ENCODE measurements at regions not wholly inside any gene's neighbourhood (a gene's known extent, or its start where the extent isn't known, plus 50 kb on each side); places are given as distances from the start of the nearest gene placed in this dataset.
A peak's percentile ranks its signal among the peaks of the same experiment; 100 is the strongest.

GRCh38 chr2:111618226-111618977, 265.6 kb downstream of the ANAPC1 start:
- no peaks in the 10 kb centered on the region for H3K9me3 Mint-ChIP-seq (ENCODE audit: low read depth, unreplicated experiment)
- TF ChIP-seq CTCF (IDR thresholded peaks at IDR 0.05; ENCODE audit: unreplicated experiment) = no peak
- H3K36me3 Mint-ChIP-seq (ENCODE audit: insufficient read depth, unreplicated experiment) = peaks cover 4% of the 10 kb centered on the region
- H3K27me3 Mint-ChIP-seq (ENCODE audit: unreplicated experiment) = no peaks in the 10 kb centered on the region
- peaks cover 56% of the 10 kb centered on the region for H3K4me1 Mint-ChIP-seq (ENCODE audit: low read depth, unreplicated experiment)
- no peak overlapping the region for H3K4me3 Mint-ChIP-seq (ENCODE audit: low read depth, unreplicated experiment)
- no TSS peak for BruUV-seq (replicated peaks)
- peak overlapping the region; percentile 92 for H3K27ac Mint-ChIP-seq (ENCODE audit: unreplicated experiment)
- DNase-seq = no peak
- CTCF ChIA-PET = interaction anchor here (1.1 to 1.6 kb wide), 4 partner anchors 41 to 81 kb away, joined by 3 to 16 read pairs (median 6); no protein-coding TSS in a partner anchor
- intact Hi-C loops (cut with micrococcal nuclease; ENCODE audit: unreplicated experiment) = loop anchor here (2.0 kb wide), 1 partner anchor 40 kb away; no protein-coding TSS in a partner anchor

GRCh38 chr2:111618978-111619902, 264.8 kb downstream of the ANAPC1 start:
- Mint-ChIP-seq H3K4me1 (ENCODE audit: low read depth, unreplicated experiment) (peaks cover 64% of the 10 kb centered on the region), H3K9me3 (ENCODE audit: low read depth, unreplicated experiment) (no peaks in the 10 kb centered on the region), H3K27ac (ENCODE audit: unreplicated experiment) (peak overlapping the region; percentile 24), H3K27me3 (ENCODE audit: unreplicated experiment) (no peaks in the 10 kb centered on the region), H3K36me3 (ENCODE audit: insufficient read depth, unreplicated experiment) (peaks cover 4% of the 10 kb centered on the region), H3K4me3 (ENCODE audit: low read depth, unreplicated experiment) (no peak overlapping the region)
- intact Hi-C loops (cut with micrococcal nuclease; ENCODE audit: unreplicated experiment) = loop anchor here (2.0 kb wide), 1 partner anchor 40 kb away; no protein-coding TSS in a partner anchor
- no TSS peak for BruUV-seq (replicated peaks)
- no peak for DNase-seq
- CTCF ChIA-PET = interaction anchor here (0.6 to 1.6 kb wide), 2 partner anchors 28 to 41 kb away, joined by 3 to 9 read pairs; no protein-coding TSS in a partner anchor
- no peak for TF ChIP-seq CTCF (IDR thresholded peaks at IDR 0.05; ENCODE audit: unreplicated experiment)

- Mint-ChIP-seq H3K4me1 (ENCODE audit: low read depth, unreplicated experiment) (peaks cover 65% of the 10 kb centered on the region), H3K27ac (ENCODE audit: unreplicated experiment) (no peak overlapping the region)
- TF ChIP-seq CTCF (IDR thresholded peaks at IDR 0.05; ENCODE audit: unreplicated experiment) = no peak
Observed at GRCh38 chr2:111620281-111620680, 263.7 kb downstream of the ANAPC1 start.

GRCh38 chr2:111622859-111623258, 261.1 kb downstream of the ANAPC1 start:
- Mint-ChIP-seq H3K27me3 (ENCODE audit: unreplicated experiment) (no peaks in the 10 kb centered on the region), H3K4me1 (ENCODE audit: low read depth, unreplicated experiment) (peaks cover 52% of the 10 kb centered on the region), H3K9me3 (ENCODE audit: low read depth, unreplicated experiment) (peaks cover 3% of the 10 kb centered on the region), H3K4me3 (ENCODE audit: low read depth, unreplicated experiment) (no peak overlapping the region), H3K27ac (ENCODE audit: unreplicated experiment) (no peak overlapping the region), H3K36me3 (ENCODE audit: insufficient read depth, unreplicated experiment) (no peaks in the 10 kb centered on the region)
- no peak for TF ChIP-seq CTCF (IDR thresholded peaks at IDR 0.05; ENCODE audit: unreplicated experiment)
- BruUV-seq (replicated peaks) = no TSS peak
- DNase-seq = no peak
- intact Hi-C loops (cut with micrococcal nuclease; ENCODE audit: unreplicated experiment) = no loop called here
- CTCF ChIA-PET = no interaction called here

More at GRCh38 chr2:111620281-111620680, 263.7 kb downstream of the ANAPC1 start:
- CTCF ChIA-PET = interaction anchor here (0.6 kb wide), 1 partner anchor 12 kb away, joined by 5 read pairs; no protein-coding TSS in a partner anchor
- H3K4me3 Mint-ChIP-seq (ENCODE audit: low read depth, unreplicated experiment) = no peak overlapping the region
- H3K36me3 Mint-ChIP-seq (ENCODE audit: insufficient read depth, unreplicated experiment) = peaks cover 4% of the 10 kb centered on the region
- intact Hi-C loops (cut with micrococcal nuclease; ENCODE audit: unreplicated experiment) = no loop called here
- H3K9me3 Mint-ChIP-seq (ENCODE audit: low read depth, unreplicated experiment) = no peaks in the 10 kb centered on the region
- no peak for DNase-seq
- BruUV-seq (replicated peaks) = no TSS peak
- H3K27me3 Mint-ChIP-seq (ENCODE audit: unreplicated experiment) = no peaks in the 10 kb centered on the region
